ENCODE measurements at regions not wholly inside any gene's neighbourhood (a gene's known extent, or its start where the extent isn't known, plus 50 kb on each side); places are given as distances from the start of the nearest gene placed in this dataset.

- Histone ChIP-seq H3K4me3 (no peak overlapping the region), H3K4me1 (no peaks in the 10 kb centered on the region), H3K36me3 (no peaks in the 10 kb centered on the region), H3K27ac (no peak overlapping the region), H3K9me3 (peaks cover 0 to 5% (median 2%) of the 10 kb centered on the region in 4 donors), H3K27me3 (peaks cover 0 to 34% (median 10%) of the 10 kb centered on the region in 3 donors)
- 82 to 88% (median 86%) methylated on average over 5 to 8 of the region's 8 CpGs; no CpG with 5 or more reads in 1 of the 5 donors for WGBS, 5 donors
- DNase-seq = no peak
- intact Hi-C loops (cut with DNase I; ENCODE audit: low total_unique reads) = no loop called here
- TF ChIP-seq EP300 (IDR thresholded peaks at IDR 0.05) = no peak
- no peak for TF ChIP-seq POLR2AphosphoS5 (IDR thresholded peaks at IDR 0.05)
- TF ChIP-seq CTCF (IDR thresholded peaks at IDR 0.05) = no peak
- TF ChIP-seq POLR2A (IDR thresholded peaks at IDR 0.05) = no peak
These were observed 74.3 kb upstream of the SLCO4A1 start for GRCh38 chr20:62568045-62568389.

GRCh38 chr20:62569615-62570014 lies 72.7 kb upstream of the SLCO4A1 start:
- intact Hi-C loops (cut with DNase I; ENCODE audit: low total_unique reads) = no loop called here
- TF ChIP-seq POLR2AphosphoS5 (IDR thresholded peaks at IDR 0.05) (no peak), CTCF (IDR thresholded peaks at IDR 0.05) (no peak), POLR2A (IDR thresholded peaks at IDR 0.05) (no peak), EP300 (IDR thresholded peaks at IDR 0.05) (no peak)
- WGBS, 5 donors = 69 to 76% (median 74%) methylated on average over 12 to 19 of the region's 19 CpGs

GRCh38 chr20:62570403-62570802 lies 71.9 kb upstream of the SLCO4A1 start:
- intact Hi-C loops (cut with DNase I; ENCODE audit: low total_unique reads) = no loop called here
- H3K36me3 ChIP-seq = no peaks in the 10 kb centered on the region
- peaks cover 0 to 5% (median 2%) of the 10 kb centered on the region in 4 donors for H3K9me3 ChIP-seq
- no peak overlapping the region for H3K4me3 ChIP-seq
- H3K4me1 ChIP-seq = no peaks in the 10 kb centered on the region
- DNase-seq = no peak
- no peak overlapping the region for H3K27ac ChIP-seq
- WGBS, 5 donors = 61 to 71% (median 64%) methylated on average over 4 to 5 of the region's 5 CpGs
- H3K27me3 ChIP-seq = peaks cover 0 to 46% (median 14%) of the 10 kb centered on the region in 3 donors
- TF ChIP-seq EP300 (IDR thresholded peaks at IDR 0.05) (no peak), POLR2AphosphoS5 (IDR thresholded peaks at IDR 0.05) (no peak), CTCF (IDR thresholded peaks at IDR 0.05) (no peak)

More at GRCh38 chr20:62569615-62570014, 72.7 kb upstream of the SLCO4A1 start:
- Histone ChIP-seq H3K27ac (no peak overlapping the region), H3K4me3 (no peak overlapping the region), H3K27me3 (peaks cover 0 to 38% (median 14%) of the 10 kb centered on the region in 3 donors), H3K9me3 (peaks cover 0 to 5% (median 2%) of the 10 kb centered on the region in 4 donors), H3K36me3 (no peaks in the 10 kb centered on the region), H3K4me1 (no peaks in the 10 kb centered on the region)
- no peak for DNase-seq

GRCh38 chr20:62570897-62571668 lies 71.2 kb upstream of the SLCO4A1 start:
- Histone ChIP-seq H3K9me3 (peaks cover 0 to 5% (median 2%) of the 10 kb centered on the region in 4 donors), H3K27me3 (peaks cover 0 to 53% (median 19%) of the 10 kb centered on the region in 3 donors), H3K36me3 (no peaks in the 10 kb centered on the region), H3K4me1 (no peaks in the 10 kb centered on the region), H3K4me3 (no peak overlapping the region), H3K27ac (no peak overlapping the region)
- no peak for DNase-seq
- 73 to 86% (median 84%) methylated on average over 10 to 12 of the region's 12 CpGs for WGBS, 5 donors
- TF ChIP-seq POLR2AphosphoS5 (IDR thresholded peaks at IDR 0.05) = no peak
- no peak for TF ChIP-seq CTCF (IDR thresholded peaks at IDR 0.05)
- TF ChIP-seq EP300 (IDR thresholded peaks at IDR 0.05) = no peak
- intact Hi-C loops (cut with DNase I; ENCODE audit: low total_unique reads) = no loop called here

Measured in stomach (tissue), 8 donors.